ENCODE measurements at regions not wholly inside any gene's neighbourhood (a gene's known extent, or its start where the extent isn't known, plus 50 kb on each side); places are given as distances from the start of the nearest gene placed in this dataset.

DNA sequence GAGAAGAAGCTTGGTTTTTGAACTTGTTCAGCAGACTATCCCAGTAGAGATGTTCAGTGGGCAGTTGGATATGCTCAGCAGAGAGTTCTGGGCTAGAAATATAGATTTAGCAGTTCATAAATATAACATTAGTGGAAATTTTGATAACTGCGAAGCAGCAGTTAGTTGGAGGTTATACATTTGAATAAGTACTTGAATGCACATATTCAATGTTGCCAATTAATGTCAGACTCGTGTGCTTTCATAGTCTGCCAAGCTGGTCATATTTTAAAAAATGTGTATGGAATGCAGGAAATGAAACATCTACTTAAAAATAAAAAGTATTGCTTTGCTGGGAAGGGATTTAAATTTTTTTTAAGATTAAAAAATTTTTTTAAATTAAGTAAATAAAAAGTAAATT is 92.5 kb upstream of the E2F3 start:
- ATAC-seq = no peak
- no peak for DNase-seq
- intact Hi-C loops (cut with micrococcal nuclease) = no loop called here

DNA sequence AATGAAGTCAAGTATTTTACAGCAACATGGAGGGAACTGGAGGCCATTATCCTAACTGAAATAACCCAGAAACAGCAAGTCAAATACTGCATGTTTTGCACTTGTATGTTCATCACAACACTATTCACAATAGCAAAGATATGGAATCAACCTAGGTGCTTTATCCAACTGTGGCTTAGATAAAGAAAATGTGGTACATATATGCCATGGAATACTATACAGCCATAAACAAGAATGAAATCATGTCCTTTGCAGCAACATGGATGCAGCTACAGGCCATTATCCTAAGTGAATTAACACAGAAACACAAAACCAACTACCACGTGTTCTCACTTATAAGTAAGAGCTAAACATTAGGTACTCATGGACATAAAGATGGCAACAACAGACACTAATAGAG is 91.5 kb upstream of the E2F3 start:
- no peak for ATAC-seq
- intact Hi-C loops (cut with micrococcal nuclease) = no loop called here
- no peak for DNase-seq

DNA sequence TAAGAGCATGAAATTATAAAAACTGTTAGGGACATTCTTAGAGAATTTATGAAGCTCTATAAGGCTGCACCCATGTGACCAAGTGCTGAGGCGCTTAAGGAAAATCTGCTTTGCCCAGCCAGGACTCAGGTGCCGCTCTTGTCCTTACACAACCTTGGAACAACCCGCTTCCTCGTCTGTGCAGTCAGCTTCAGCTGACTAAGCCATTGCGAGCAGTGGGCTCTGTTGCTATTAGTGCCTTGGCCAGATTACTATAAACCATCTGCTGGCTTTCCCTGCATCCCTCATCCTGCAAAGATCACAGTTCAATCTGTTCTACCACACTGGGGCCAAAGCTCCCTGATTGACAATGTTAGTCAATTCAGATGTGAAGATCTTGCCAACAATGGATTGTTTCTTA is 89.1 kb upstream of the E2F3 start:
- intact Hi-C loops (cut with micrococcal nuclease) = no loop called here
- ATAC-seq = no peak
- no peak for DNase-seq

DNA sequence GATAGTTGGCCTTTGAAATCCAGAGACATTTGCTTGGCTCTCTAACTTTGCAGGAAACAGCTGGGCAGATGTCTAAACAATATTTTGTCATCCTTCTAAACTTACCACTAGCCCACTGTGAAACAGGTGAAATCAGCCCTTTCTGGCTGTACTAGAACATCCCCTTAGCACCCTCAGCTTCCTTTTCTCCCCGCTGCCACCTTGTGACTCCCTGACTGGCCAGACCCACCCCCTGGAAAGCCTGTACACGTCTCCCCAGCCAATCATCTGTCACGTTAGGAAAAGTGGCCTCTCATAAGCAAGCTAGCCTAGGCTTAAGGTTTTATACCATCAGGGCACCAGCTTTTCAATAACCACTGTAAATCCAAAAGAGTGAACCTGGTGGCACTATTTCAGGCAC is 88.6 kb upstream of the E2F3 start:
- intact Hi-C loops (cut with micrococcal nuclease) = no loop called here
- no peak for DNase-seq
- ATAC-seq = no peak

DNA sequence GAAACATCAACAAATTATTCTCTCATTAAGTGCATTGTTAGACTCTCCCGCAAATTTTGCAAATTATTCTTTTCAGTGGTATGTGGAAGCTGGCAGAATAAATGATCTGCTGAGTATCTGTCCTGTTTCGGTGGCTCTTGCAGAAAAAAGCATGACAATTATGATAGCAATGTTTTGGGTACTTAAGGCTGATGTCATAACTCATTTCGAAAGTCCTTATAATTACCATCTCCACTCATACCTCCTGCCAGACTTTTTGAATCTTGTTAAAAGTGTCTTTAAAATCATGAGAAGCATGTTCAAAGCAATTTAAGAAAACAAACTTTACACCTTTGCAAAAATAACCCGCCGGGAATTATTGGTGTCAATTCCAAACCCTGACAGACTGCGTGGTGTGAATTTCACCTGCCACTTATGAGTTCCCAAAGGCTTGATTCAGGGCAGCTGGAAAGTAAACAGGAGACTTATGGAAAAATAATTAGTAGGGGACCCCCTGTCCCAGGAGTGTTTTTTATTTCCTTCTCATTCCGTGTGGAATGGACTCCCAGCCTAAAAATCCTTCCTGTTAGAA is 87.6 kb upstream of the E2F3 start:
- DNase-seq (no peak), ATAC-seq (no peak)
- intact Hi-C loops (cut with micrococcal nuclease) = no loop called here

DNA sequence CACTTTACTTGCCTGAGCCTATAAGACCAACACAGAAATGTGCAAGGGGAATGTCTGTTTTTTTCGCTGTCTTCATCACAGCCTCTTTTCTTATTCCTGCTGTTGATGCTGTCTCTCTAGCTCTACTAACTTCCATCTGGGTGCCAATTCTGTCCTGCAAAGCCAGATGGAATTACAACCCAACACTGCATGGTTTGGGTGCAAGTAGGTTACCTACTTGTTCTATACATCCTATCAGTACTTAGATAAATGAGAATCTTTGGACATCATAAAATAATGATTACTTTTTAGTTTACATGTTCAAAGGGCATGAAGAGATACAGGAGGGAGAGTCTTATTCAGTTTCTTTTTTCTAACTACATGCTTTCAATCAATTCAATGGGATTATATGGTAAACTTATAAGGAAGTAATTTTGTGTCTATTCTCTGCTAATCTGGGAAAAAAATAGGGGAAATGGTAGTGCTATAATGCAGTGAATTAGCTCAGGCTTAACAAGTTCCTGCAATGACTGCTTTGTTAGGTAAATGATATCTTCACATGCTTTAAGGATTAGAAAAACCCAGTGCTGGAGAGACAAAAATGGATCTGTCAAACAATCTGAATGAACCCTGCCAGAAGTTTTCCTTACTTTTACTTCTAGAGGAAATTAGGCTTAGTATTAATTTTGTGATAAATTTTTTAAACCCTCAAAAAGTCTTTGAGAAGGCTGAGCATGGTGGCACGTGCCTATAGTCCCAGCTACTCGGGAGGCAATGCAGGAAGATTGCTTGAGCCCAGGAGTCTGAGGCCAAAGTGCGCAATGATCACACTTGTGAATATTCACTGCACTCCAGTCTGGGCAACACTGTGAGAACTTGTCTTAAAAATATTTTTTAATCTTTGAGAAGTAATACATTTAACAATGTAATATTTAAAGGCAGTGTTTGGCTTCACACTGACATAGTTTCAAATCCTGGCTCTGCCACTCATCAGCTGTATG is 86.5 kb upstream of the E2F3 start:
- intact Hi-C loops (cut with micrococcal nuclease) = no loop called here
- no peak for ATAC-seq
- DNase-seq = no peak

DNA sequence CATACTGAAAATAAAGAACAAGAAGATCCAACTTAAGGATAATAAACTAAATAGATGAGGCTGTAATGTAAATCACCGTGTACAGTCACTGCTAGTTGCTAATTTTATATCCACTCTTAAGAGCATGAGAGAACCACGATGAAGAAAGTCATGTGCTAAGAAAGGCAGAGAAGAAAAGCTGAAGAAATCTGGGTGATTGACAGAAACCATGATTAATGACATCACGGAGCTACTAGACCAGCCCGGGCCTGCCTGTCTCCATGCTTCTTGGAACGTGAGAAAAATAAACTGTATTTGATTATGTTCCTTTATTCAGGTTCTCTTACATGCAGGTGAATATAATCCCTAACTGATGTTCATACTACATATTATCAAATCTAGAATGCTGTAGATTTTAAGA is 84.2 kb upstream of the E2F3 start:
- no peak for ATAC-seq
- intact Hi-C loops (cut with micrococcal nuclease) = no loop called here

DNA sequence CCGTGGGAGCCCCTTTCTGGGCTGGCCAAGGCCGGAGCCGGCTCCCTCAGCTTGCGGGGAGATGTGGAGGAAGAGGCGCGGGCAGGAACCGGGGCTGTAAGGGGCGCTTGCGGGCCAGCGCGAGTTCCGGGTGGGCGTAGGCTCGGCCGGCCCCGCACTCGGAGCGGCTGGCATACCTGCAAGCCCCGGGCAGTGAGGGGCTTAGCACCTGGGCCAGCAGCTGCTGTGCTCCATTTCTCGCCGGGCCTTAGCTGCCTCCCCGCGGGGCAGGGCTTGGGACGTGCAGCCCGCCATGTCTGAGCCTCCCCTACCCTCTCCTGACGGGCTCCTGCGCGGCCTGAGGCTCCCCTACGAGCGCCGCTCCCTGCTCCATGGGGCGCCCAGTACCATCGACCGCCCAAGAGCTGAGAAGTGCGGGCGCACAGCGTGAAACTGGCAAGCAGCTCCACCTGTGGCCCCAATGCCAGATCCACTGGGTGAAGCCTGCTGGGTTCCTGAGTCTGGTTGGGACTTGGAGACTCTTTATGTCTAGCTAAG is 82.8 kb upstream of the E2F3 start:
- DNase-seq = no peak
- intact Hi-C loops (cut with micrococcal nuclease) = no loop called here
- no peak for ATAC-seq

More for the DNA sequence above, 84.2 kb upstream of the E2F3 start:
- DNase-seq = no peak

DNA sequence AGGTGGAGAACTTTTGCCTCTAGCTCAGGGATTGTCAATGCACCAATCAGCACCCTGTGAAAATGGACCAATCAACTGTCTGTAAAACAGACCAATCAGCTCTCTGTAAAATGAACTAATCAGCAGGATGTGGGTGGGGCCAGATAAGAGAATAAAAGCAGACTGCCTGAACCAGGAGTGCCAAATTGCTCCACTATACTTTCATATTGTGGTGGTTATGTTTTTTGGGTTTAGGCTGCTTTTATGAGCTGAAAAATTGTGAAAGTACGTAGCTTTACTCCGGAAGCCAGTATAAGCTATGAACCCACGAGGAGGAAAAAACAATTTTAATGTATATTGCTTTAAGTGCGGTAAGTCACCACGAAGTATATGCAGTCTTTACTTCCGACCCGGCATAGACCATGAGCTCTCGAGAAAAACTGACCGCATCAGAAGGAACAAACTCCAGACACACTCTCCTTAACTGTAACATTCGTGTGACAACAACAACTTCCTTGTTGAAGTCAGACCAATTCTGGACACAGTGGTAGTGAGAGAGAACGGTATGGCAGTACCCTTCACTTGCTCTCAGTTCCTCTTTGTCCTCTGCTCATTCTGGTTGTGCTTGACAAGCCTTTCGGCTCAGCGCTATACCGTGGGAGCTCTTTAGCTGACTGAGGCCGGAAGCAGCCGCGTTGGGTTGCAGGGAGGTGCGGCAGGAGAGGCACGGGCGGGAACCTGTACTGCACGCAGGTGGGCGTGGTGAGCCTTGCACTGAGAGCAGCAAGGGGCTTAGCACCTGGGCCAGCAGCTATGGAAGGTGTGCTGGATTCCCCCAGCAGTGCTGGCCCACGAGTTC is 81.9 kb upstream of the E2F3 start:
- ATAC-seq (peak; percentile 73), DNase-seq (peak; percentile 50)
- intact Hi-C loops (cut with micrococcal nuclease) = no loop called here

DNA sequence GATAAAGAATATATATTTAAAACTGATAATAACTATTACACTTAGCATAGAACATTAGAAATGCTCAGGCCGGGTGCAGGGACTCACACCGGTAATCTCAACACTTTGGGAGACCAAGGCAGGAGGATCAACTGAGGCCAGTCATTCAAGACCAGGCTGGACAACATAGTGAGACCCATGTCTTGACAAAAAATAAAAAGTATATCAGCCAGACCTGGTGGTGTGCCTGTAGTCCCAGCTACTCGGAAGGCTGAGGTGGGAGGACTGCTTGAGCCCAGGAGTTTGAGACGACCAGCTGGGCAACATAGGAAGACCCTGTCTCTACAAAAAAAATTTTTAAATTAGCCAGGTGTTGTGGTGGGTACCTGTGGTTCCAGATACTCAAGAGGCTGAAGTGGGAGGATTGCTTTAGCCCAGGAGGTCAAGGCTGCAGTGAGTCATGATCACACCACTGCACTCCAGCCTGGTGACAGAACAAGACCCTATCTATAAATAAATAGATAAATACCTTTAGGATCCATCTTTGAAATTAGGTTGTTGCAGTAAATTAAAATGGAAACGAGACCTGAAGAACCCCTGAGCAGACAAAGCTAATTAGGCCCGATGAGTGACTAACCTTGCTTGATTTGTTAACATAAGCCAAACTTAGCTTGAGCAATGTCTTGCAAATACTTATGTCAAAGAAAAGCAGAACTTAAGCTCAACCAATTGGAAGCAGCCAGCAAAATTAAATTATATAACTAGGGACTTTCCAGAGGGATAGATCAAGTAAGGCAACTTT is 75.8 kb upstream of the E2F3 start:
- intact Hi-C loops (cut with micrococcal nuclease) = no loop called here
- no peak for DNase-seq
- no peak for ATAC-seq

DNA sequence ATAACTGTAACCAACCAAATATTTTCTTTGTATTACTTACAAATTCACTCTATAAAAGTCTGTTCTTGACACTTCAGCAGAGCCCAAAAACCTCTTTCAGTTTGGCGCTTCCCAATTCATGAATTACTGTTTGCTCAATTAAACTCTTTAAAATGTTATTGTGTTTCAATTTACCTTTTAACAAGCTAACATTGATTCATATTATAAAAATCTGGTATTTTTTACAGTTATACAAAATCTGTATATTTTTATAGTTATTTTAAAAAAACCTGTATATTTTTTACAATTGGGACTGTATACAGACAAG is 75.3 kb upstream of the E2F3 start:
- DNase-seq (no peak), ATAC-seq (no peak)
- intact Hi-C loops (cut with micrococcal nuclease) = no loop called here

DNA sequence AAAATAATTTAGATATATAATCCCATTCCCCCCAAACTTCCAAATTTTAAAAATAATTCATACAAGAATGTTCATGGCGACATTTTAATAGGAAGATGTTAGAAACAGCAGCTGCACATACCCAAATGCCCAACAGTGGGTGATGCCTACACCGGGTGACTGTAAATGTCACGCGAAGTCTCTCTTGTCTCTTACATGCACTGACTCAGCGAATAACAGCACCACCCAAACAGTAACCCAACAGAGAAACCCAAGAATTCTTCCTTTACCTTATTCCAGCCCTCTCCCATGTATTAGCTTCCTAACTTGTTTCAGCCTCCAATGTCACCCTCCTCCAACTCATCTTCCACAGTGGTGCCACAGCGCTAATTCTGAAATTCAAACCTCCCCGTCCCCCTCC is 74.5 kb upstream of the E2F3 start:
- ATAC-seq (no peak), DNase-seq (no peak)
- intact Hi-C loops (cut with micrococcal nuclease) = no loop called here

DNA sequence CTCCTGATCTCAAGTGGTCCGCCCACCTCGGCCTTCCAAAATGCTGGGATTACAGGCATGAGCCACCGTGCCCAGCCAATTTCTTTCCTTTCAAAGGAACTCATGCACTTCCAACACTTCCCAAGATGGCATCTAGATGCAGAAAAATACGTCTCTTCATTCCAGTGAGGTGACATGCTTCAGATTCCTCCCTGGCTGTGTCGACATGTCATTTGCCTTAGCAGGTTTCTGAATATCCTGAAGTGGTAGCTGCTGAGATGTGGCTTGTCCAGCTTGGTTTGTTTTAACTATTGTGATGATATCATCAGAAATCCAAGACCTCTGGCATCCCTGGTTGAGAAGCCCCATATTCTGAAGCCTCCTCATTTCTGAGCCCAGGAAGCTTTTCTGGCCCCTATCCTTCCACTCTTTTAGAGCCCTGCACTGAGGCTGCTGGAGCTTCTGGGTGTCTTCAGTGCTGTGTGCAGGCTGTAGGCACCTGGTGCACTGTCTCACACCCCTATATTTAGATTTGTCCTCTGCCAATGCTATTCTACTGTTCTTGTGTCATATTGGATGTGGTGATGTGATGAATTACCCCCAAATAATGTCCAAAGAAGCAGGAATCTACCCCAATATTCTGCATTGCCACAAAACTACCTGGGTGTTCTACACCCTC is 73.3 kb upstream of the E2F3 start:
- ATAC-seq (peak; percentile 26), DNase-seq (no peak)
- intact Hi-C loops (cut with micrococcal nuclease) = no loop called here

DNA sequence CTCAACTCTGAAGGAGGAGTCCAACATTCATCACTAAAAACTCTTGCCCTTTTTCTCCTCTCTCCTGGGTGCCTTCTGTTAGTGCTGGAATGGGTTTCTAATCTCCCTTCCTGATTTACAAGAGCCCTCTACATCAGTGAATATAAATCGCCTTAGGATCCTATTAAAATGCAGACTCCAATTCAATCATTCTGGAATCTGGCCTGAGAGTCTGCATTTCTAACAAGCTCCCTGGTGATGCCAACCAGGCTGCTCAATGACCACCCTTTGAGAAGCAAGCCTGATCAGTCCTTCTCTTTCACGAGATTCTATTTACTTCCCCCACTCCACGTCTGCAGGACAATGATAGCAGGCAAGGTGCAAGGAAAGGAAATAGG is 72.8 kb upstream of the E2F3 start:
- ATAC-seq = no peak
- no peak for DNase-seq
- intact Hi-C loops (cut with micrococcal nuclease) = no loop called here

DNA sequence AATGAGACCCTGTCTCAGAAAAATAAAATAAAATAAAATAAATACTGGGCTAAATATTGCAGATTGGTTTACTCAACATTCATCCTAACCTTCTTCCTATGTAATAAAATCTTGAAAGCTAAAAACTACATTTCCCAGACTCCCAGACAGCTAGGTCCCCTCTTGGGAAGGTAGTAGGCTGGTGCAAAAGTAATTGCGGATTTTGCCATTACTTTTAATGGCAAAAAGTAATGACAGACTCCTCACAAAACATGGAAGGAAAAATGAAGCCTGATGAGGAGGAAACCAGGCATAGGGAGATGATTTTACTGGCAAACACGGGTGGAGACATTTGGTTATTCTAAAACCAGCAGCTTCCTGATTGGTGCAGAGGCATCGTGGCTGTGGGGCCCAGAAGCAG is 70.6 kb upstream of the E2F3 start:
- intact Hi-C loops (cut with micrococcal nuclease) = no loop called here
- no peak for DNase-seq
- ATAC-seq = no peak

DNA sequence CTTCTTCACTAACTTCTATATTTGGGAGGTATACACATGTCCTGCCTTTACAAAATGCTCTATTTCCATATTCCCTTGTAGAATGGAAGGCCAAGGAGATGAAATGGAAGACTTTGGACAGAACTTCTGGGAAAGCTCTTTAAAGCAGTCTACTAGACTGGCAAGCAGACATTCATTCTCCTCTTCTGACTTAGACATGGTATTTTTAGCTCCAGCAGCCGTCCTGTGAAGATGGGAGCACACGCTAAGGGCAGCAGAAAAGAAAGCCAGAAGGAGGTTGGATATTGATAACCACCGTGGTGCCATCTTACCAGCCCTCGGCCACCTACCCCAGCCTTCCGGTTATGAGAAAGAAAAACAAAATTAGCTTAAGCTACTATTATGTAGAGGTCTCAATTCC is 70.1 kb upstream of the E2F3 start:
- no peak for DNase-seq
- ATAC-seq = peak; percentile 57
- intact Hi-C loops (cut with micrococcal nuclease) = no loop called here

DNA sequence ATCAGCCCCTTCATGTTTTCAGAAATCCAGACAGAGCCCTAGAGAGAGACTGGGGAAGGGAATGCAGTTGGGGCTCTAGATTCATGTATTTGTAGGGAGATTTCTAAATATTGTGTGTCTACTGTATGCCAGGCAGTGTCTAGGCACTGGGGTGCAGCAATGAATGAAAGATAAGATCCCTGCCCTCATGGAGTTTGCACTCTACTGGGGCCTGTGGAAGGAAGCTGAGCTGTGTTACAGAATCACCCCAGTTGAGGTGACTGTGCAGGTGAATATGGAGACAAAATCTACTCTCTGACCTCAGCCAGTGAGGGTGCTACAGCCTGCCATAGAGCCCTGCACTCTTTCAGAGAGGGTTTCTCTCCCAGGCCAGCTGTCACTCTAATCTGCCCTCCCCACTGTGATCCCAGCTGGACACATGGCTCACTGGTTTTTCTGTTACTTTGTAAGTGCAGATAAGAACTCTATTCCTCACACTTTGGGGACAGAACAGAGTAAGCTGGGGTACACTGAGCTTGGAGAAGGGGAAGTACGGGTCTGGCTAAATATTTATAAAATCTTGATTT is 69.2 kb upstream of the E2F3 start:
- no peak for DNase-seq
- ATAC-seq = peak; percentile 58
- intact Hi-C loops (cut with micrococcal nuclease) = no loop called here

DNA sequence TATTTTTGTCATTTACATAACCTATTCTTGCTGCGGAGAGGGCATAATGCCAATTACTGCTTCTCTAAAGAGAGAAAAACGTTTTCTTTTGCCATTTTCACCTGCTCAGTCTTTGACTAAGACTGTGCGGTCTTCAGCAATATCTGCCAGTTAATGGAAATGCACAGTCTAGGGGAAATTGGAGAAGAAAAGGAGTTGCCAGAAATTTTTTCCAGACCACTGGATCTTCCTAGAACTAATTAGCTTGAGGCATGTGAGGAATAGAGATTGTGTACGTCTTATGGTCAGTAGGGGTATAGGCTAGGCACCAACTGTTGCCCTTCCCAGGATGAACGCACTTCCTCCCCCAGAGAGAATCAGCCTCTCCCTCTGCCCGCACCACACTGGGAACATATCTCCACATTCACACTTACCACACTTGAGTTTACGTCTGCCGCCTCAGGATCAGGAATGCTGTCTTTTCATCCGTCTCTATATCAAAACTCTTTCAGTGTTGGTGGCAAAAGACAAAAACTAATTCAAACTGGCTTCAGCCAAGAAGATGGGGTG is 67.9 kb upstream of the E2F3 start:
- intact Hi-C loops (cut with micrococcal nuclease) = no loop called here
- DNase-seq (no peak), ATAC-seq (peak; percentile 56)
